Fibroblast of the aortic adventitia (primary cell): ENCODE measurements at regions not wholly inside any gene's neighbourhood (a gene's known extent, or its start where the extent isn't known, plus 50 kb on each side); places are given as distances from the start of the nearest gene placed in this dataset. TPM values are rescaled to one million over a fixed set of nuclear protein-coding genes. Genes with fewer than 3 reads are reported as not detected.
A peak's percentile ranks its signal among the peaks of the same experiment; 100 is the strongest.

ENCODE experiments used
- DNase-seq: peaks from one replicate; pipeline ENCODE4 v3.0.0-alpha.2; 2010; ENCODE audit warnings: low read depth
- H3K4me3 ChIP-seq: 2 replicates; pipeline ENCODE4 v1.5.1; 2011; ENCODE audit warnings: low read depth, mild to moderate bottlenecking, control low read depth, low read length, moderate library complexity
- small RNA-seq: library from RNA; depleted of rRNA; stranded (forward); fragments of <200 nt; gene quantifications from one replicate; pipeline ENCODE3, GENCODE V24; 2012
- TF ChIP-seq, protein P1 (sequence below): IDR thresholded peaks from 2 replicates; pipeline ENCODE4 v1.5.1; 2011; ENCODE audit warnings: mild to moderate bottlenecking, low read length, control low read depth, inconsistent platforms; ENCODE audit not compliant: insufficient read depth

DNA sequence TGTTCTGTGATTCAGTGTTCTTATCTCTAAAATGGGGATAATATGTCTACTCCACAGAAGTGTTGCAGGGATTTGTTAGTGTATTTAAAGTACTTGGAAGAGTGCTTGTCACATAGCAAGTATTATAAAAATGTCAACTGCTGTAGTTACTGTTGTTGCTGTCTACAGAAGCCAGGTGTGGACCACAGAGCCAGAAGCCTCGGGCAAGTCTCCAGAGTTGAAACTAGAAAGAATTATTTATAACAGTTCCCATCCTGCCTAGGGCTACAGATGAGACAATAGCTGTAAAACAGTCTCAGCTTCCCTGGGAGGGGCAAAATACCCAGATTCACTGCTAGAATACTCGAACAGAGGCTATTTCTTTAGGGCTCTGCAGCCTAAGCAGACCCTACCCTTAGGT, 55.4 kb upstream of the FUT8 start:
- no peak for DNase-seq
- TF ChIP-seq, protein P1, sequence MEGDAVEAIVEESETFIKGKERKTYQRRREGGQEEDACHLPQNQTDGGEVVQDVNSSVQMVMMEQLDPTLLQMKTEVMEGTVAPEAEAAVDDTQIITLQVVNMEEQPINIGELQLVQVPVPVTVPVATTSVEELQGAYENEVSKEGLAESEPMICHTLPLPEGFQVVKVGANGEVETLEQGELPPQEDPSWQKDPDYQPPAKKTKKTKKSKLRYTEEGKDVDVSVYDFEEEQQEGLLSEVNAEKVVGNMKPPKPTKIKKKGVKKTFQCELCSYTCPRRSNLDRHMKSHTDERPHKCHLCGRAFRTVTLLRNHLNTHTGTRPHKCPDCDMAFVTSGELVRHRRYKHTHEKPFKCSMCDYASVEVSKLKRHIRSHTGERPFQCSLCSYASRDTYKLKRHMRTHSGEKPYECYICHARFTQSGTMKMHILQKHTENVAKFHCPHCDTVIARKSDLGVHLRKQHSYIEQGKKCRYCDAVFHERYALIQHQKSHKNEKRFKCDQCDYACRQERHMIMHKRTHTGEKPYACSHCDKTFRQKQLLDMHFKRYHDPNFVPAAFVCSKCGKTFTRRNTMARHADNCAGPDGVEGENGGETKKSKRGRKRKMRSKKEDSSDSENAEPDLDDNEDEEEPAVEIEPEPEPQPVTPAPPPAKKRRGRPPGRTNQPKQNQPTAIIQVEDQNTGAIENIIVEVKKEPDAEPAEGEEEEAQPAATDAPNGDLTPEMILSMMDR: no peak
- no peak overlapping the region for H3K4me3 ChIP-seq

DNA sequence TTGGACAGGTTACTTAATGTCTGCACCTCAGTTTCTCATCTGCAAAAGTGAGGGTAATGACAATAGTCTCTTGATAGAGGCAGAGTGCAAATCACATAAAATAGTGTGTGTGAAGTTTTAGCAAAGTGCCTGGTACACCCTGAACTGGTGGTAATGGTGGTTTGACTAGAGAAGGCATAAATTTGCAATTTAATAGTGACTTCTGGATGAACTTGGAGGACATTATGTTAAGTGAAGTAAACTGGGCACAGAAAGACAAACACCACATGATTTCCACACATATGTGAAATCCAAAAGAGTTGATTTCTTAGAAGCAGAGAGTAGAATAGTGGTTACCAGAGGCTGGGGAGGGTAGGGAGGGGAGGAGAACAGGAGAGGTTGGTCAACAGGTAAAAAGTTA, 54.8 kb upstream of the FUT8 start:
- TF ChIP-seq, protein P1: no peak
- DNase-seq: no peak
- H3K4me3 ChIP-seq: no peak overlapping the region

DNA sequence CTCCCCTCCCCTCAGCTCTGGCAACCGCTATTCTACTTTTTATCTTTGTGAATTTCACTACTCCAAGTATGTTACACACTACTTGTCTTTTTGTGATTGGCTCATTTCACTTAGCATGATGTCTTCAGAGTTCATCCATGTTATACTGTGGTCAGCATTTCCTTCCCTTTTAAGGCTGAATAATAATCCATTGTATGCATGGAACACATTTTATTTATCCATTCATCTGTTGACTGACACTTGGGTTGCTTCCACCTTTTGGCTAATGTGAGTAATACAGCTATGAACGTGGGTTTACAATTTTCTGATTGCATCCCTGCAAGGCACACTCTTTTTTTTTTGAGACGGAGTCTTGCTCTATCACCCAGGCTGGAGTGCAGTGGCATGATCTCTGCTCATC, 53.0 kb upstream of the FUT8 start:
- H3K4me3 ChIP-seq: no peak overlapping the region
- TF ChIP-seq, protein P1: peak; percentile 12
- DNase-seq: peak; percentile 65

DNA sequence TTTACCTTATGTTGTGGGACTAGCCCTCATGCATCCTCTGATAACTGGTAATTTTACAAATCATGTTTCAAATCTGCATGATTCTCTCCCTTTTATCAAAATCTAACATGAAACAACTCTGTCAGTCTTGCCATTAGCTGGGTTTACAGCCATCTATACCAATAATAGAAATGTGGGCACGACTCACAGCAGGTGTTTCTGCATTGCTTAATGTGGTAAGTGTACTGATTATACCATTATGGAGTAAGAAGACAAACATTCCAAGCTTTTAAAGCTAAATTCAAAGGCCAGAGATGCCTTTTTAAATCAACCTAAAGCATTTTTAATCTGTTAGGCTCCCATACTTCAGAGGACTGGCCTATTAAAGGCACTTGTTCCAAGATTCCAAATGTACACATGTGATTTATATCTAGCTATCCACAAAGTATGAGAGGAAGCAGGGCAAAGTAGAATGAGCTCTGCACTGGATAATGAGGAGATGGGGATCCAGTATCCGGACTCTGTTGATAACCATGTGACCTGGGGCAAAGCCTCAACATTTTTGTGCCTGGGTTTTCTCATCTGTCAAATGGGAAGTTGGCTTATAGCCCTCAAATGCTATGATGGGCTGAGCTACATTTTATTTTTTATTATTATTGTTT, 52.3 kb upstream of the FUT8 start:
- H3K4me3 ChIP-seq: no peak overlapping the region
- TF ChIP-seq, protein P1: no peak
- DNase-seq: peak; percentile 71

DNA sequence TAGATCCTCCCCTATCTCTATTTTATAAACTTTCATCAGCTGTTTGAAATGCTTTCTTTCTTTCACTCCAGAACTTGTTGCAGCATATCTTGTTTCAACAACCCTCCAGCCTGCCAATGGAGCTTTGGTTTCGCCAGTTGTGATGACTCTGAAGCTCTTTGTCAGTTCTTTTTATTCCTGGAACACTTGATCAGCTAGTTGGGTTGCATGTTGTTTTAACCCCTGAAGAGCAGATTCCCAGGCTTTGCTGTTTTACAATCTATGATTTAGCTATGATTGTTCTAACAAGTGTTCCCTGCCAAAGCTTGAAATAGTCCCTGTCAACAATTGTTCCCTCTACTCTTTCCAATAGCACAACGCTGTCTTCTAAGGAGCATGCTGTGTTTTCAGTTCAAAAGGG, 50.6 kb upstream of the FUT8 start:
- TF ChIP-seq, protein P1: no peak
- no peak overlapping the region for H3K4me3 ChIP-seq
- peak; percentile 98 for DNase-seq

Small RNA genes in the stretch of these regions (small RNA-seq; reads per million reads assigned to genes)
- gene AL355076.1 (not detected), gene MIR4708 (not detected)
